PFSK-1 (cell line): ENCODE measurements at regions not wholly inside any gene's neighbourhood (a gene's known extent, or its start where the extent isn't known, plus 50 kb on each side); places are given as distances from the start of the nearest gene placed in this dataset.

ENCODE experiments used
- FOXP2 ChIP-seq: optimal IDR thresholded peaks from 2 replicates; pipeline ENCODE3; 2011; ENCODE audit warnings: borderline replicate concordance, control low read depth, inconsistent platforms; ENCODE audit not compliant: insufficient read depth; ENCODE audit errors: extremely low read length, extremely low read depth
- POLR2AphosphoS5 ChIP-seq: IDR thresholded peaks from 2 replicates; pipeline ENCODE4 v1.6.1; 2012; ENCODE audit warnings: low read depth, mild to moderate bottlenecking, control low read depth, low read length, moderate library complexity
- REST ChIP-seq, 2 experiments: IDR thresholded peaks; 2 replicates each; pipeline versions ENCODE4 v1.6.1 to v1.8.0; 2011 to 2012; ENCODE audit warnings: low read depth in 2 of 2, low read length in 2 of 2, control low read depth in 1 of 2, inconsistent platforms in 1 of 2, mild to moderate bottlenecking in 1 of 2, moderate library complexity in 1 of 2; ENCODE audit not compliant: insufficient read depth in 1 of 2
- SIN3A ChIP-seq: IDR thresholded peaks from 2 replicates; pipeline ENCODE4 v1.6.1; 2012; ENCODE audit warnings: mild to moderate bottlenecking, low read length, moderate library complexity, borderline replicate concordance; ENCODE audit not compliant: insufficient read depth
- TAF1 ChIP-seq: IDR thresholded peaks from 2 replicates; pipeline ENCODE4 v1.6.1; 2012; ENCODE audit warnings: low read length, control low read depth, borderline replicate concordance; ENCODE audit not compliant: insufficient read depth

- TF ChIP-seq REST (IDR thresholded peaks at IDR 0.05; ENCODE audit: insufficient read depth in 1 of 2, low read depth in 2 of 2, low read length in 2 of 2) (no peak), TAF1 (no peak), FOXP2 (no peak), POLR2AphosphoS5 (no peak), SIN3A (no peak)
Observed at GRCh38 chr21:20353351-20353750, 644.9 kb upstream of the NCAM2 start.

DNA sequence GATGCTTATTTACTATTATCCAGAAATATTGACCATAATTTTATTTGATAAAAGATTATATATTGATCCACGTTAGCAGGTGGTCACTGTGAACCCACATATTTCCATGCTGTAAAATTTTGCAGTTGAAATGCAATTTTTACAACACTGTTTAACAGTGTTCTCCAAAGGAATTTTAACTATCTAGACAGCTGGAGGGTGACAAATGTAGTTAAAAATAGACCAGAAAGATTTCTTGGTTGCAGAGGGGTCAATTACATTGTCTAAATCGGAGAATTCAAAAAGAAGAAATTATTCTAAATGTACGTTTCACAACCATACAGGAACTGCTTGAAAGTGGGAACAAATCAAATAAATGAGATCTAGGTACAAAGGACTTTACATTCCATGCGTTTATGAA is 625.2 kb upstream of the NCAM2 start:
- TF ChIP-seq SIN3A = no peak
- TF ChIP-seq POLR2AphosphoS5 = no peak
- no peak for TF ChIP-seq REST (IDR thresholded peaks at IDR 0.05; ENCODE audit: insufficient read depth in 1 of 2, low read depth in 2 of 2, low read length in 2 of 2)
- TF ChIP-seq FOXP2 = no peak
- TF ChIP-seq TAF1 = no peak

GRCh38 chr21:20377250-20377649 is 621.0 kb upstream of the NCAM2 start:
- TF ChIP-seq SIN3A (no peak), FOXP2 (no peak), TAF1 (no peak), POLR2AphosphoS5 (no peak), REST (IDR thresholded peaks at IDR 0.05; ENCODE audit: insufficient read depth in 1 of 2, low read depth in 2 of 2, low read length in 2 of 2) (no peak)

GRCh38 chr21:20388400-20388799 is 609.8 kb upstream of the NCAM2 start:
- TF ChIP-seq TAF1 (no peak), SIN3A (no peak), POLR2AphosphoS5 (no peak), FOXP2 (no peak)

DNA sequence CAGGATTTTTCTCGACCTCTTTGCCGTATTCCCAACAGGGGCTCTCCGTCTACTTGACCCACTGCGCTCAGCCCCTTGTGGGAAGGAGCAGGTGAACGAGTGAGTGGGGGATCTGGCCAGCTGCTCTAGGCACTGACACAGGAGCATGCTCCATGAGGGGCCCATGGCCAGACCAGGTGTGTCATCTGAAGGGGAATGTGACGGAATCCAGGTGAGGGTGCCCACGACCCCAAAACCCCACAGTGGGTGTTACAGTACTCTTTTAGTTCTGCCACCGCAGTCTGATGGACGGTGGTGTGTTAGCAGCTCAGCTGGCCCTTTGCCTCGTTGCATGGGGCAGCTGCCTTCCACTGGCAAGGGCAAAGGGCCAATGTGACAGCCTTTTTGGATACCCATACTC is 601.4 kb upstream of the NCAM2 start:
- no peak for TF ChIP-seq FOXP2
- no peak for TF ChIP-seq REST (IDR thresholded peaks at IDR 0.05; ENCODE audit: insufficient read depth in 1 of 2, low read depth in 2 of 2, low read length in 2 of 2)
- TF ChIP-seq SIN3A = no peak
- TF ChIP-seq TAF1 = no peak
- no peak for TF ChIP-seq POLR2AphosphoS5
